Mesenchymal stem cell (in vitro differentiated cells and primary cell): ENCODE measurements at regions not wholly inside any gene's neighbourhood (a gene's known extent, or its start where the extent isn't known, plus 50 kb on each side); places are given as distances from the start of the nearest gene placed in this dataset.

Experiments
- DNase-seq: peaks from one replicate; pipeline ENCODE4 v3.0.0-alpha.2; 2013
- H2AFZ ChIP-seq: one replicate; pipeline ENCODE4 v1.6.1; 2013; ENCODE audit warnings: low read depth, mild to moderate bottlenecking, control low read depth, inconsistent platforms, low read length, moderate library complexity
- H2AK5ac ChIP-seq: 2 replicates; pipeline ENCODE4 v1.6.1; 2013; ENCODE audit warnings: low read length, moderate library complexity, mild to moderate bottlenecking, inconsistent platforms; ENCODE audit not compliant: severe bottlenecking
- H2BK120ac ChIP-seq: one replicate; pipeline ENCODE4 v1.6.1; 2013; ENCODE audit warnings: low read depth, mild to moderate bottlenecking, inconsistent platforms, low read length, moderate library complexity
- H2BK12ac ChIP-seq, 2 experiments: one replicate each; pipeline ENCODE4 v1.6.1; 2013; ENCODE audit warnings: inconsistent platforms in 2 of 2, low read length in 2 of 2, mild to moderate bottlenecking in 2 of 2, moderate library complexity in 2 of 2, control low read depth in 1 of 2
- H2BK15ac ChIP-seq: one replicate; pipeline ENCODE4 v1.6.1; 2013; ENCODE audit warnings: mild to moderate bottlenecking, low read depth, inconsistent platforms; ENCODE audit not compliant: poor library complexity, severe bottlenecking
- H2BK5ac ChIP-seq: 2 replicates; pipeline ENCODE4 v1.6.1; 2013; ENCODE audit warnings: low read depth, mild to moderate bottlenecking, low read length, control low read depth, inconsistent platforms; ENCODE audit not compliant: poor library complexity, severe bottlenecking
- H3K14ac ChIP-seq, 2 experiments: one replicate each; pipeline ENCODE4 v1.6.1; 2013; ENCODE audit warnings: inconsistent platforms in 2 of 2, low read length in 2 of 2, control low read depth in 1 of 2, mild to moderate bottlenecking in 1 of 2, moderate library complexity in 1 of 2
- H3K18ac ChIP-seq, 2 experiments: one replicate each; pipeline ENCODE4 v1.6.1; 2013; ENCODE audit warnings: inconsistent platforms in 2 of 2, low read length in 2 of 2, control low read depth in 1 of 2, low read depth in 1 of 2, mild to moderate bottlenecking in 1 of 2
- H3K23ac ChIP-seq, 2 experiments: one replicate each; pipeline ENCODE4 v1.6.1; 2013; ENCODE audit warnings: inconsistent platforms in 2 of 2, low read length in 2 of 2, mild to moderate bottlenecking in 2 of 2, moderate library complexity in 2 of 2, control low read depth in 1 of 2
- H3K27ac ChIP-seq: 2 replicates; pipeline ENCODE4 v1.5.1; 2013; ENCODE audit warnings: mild to moderate bottlenecking, moderate library complexity, low read length, control low read depth, inconsistent platforms; ENCODE audit not compliant: poor library complexity, severe bottlenecking
- H3K27me3 ChIP-seq, 2 experiments: 2 replicates each; pipeline versions ENCODE4 v1.6.1 to v1.7.0; 2013; ENCODE audit warnings: low read length in 2 of 2, mild to moderate bottlenecking in 2 of 2, moderate library complexity in 2 of 2, control low read depth in 1 of 2, inconsistent platforms in 1 of 2; ENCODE audit not compliant: control insufficient read depth in 1 of 2, insufficient read depth in 1 of 2
- H3K36me3 ChIP-seq, 2 experiments: 2 replicates each; pipeline versions ENCODE4 v1.6.1 to v1.7.0; 2013; ENCODE audit warnings: low read length in 2 of 2, control low read depth in 1 of 2, inconsistent platforms in 1 of 2, low read depth in 1 of 2, mild to moderate bottlenecking in 1 of 2; ENCODE audit not compliant: insufficient read depth in 2 of 2, control insufficient read depth in 1 of 2
- H3K4ac ChIP-seq, 2 experiments: one replicate each; pipeline ENCODE4 v1.6.1; 2013; ENCODE audit warnings: inconsistent platforms in 2 of 2, low read length in 2 of 2, mild to moderate bottlenecking in 2 of 2, moderate library complexity in 2 of 2, control low read depth in 1 of 2, low read depth in 1 of 2
- H3K4me1 ChIP-seq: 2 replicates; pipeline ENCODE4 v1.6.1; 2013; ENCODE audit warnings: low read depth, low read length, control low read depth; ENCODE audit not compliant: control insufficient read depth, insufficient read depth
- H3K4me2 ChIP-seq: 2 replicates; pipeline ENCODE4 v1.6.1; 2013; ENCODE audit warnings: low read length, mild to moderate bottlenecking, inconsistent platforms; ENCODE audit not compliant: poor library complexity, severe bottlenecking
- H3K4me3 ChIP-seq, 2 experiments: 2 replicates each; pipeline versions ENCODE4 v1.5.1 to v1.7.0; 2013; ENCODE audit warnings: low read length in 2 of 2, mild to moderate bottlenecking in 2 of 2, control low read depth in 1 of 2, low read depth in 1 of 2; ENCODE audit not compliant: insufficient read depth in 1 of 2
- H3K79me1 ChIP-seq: replicated peaks from 2 replicates; pipeline ENCODE4 v1.6.1; 2013; ENCODE audit warnings: mild to moderate bottlenecking, control low read depth, low read length, inconsistent platforms; ENCODE audit not compliant: poor library complexity, severe bottlenecking
- H3K9ac ChIP-seq: 2 replicates; pipeline ENCODE4 v1.7.0; 2013; ENCODE audit warnings: mild to moderate bottlenecking, low read length, moderate library complexity
- H3K9me3 ChIP-seq: 2 replicates; pipeline ENCODE4 v1.7.0; 2013; ENCODE audit warnings: mild to moderate bottlenecking, low read length; ENCODE audit not compliant: control insufficient read depth
- H4K8ac ChIP-seq: one replicate; pipeline ENCODE4 v1.6.1; 2013; ENCODE audit warnings: inconsistent platforms, mild to moderate bottlenecking, low read length, moderate library complexity
- H4K91ac ChIP-seq: one replicate; pipeline ENCODE4 v1.6.1; 2013; ENCODE audit warnings: mild to moderate bottlenecking, low read length, inconsistent platforms
- WGBS: methylation state at CpG from one replicate; pipeline ENCODE4 v1.1.7; 2013; ENCODE audit warnings: mixed read lengths; 5-methylcytosine and 5-hydroxymethylcytosine counted together

GRCh38 chr18:47605093-47605492 is 325.4 kb downstream of the SMAD2 start:
- H2AFZ ChIP-seq = no peak overlapping the region
- no peak overlapping the region for H3K4ac ChIP-seq
- no peaks in the 10 kb centered on the region for H3K36me3 ChIP-seq
- peaks cover 3% of the 10 kb centered on the region for H3K9me3 ChIP-seq
- peaks cover 0 to 4% of the 10 kb centered on the region in 2 experiments for H3K27me3 ChIP-seq
- no peak overlapping the region for H3K14ac ChIP-seq
- no peak overlapping the region for H2BK12ac ChIP-seq
- no peaks in the 10 kb centered on the region for H3K79me1 ChIP-seq
- no peak overlapping the region for H3K18ac ChIP-seq
- no peak overlapping the region for H2BK5ac ChIP-seq
- H3K4me3 ChIP-seq = no peak overlapping the region
- no peak overlapping the region for H3K23ac ChIP-seq
- H3K9ac ChIP-seq = no peak overlapping the region
- no peak overlapping the region for H4K91ac ChIP-seq
- no peak overlapping the region for H2AK5ac ChIP-seq
- no peak overlapping the region for H3K4me2 ChIP-seq
- no peaks in the 10 kb centered on the region for H3K4me1 ChIP-seq
- no peak overlapping the region for H2BK120ac ChIP-seq
- no peak overlapping the region for H2BK15ac ChIP-seq
- H3K27ac ChIP-seq = no peak overlapping the region
- H4K8ac ChIP-seq = no peak overlapping the region
- DNase-seq = no peak
- 43% methylated on average over 1 of the region's 1 CpG for WGBS

DNA sequence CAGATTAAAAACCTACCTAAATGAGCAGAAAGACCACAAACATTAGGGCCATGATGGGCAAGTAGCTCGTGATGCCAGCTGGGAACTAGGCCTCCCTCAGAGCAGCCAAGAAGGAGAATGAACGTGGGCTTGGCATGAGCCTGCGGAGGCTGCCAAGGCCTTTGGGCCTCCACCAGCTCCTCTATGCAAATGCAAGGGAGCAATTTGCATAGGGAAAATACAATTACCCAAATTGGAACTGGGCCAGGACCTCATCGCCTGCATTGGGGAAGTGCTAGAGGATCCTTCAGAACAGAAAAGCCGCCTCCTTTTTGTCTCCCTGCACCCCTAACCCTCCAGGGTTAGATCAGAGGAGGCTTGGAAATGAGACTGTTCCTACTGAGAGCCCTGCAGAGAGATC is 326.4 kb downstream of the SMAD2 start:
- Histone ChIP-seq H3K18ac (no peak overlapping the region), H2BK120ac (no peak overlapping the region), H3K4me2 (no peak overlapping the region), H4K8ac (no peak overlapping the region), H3K27ac (no peak overlapping the region), H3K36me3 (no peaks in the 10 kb centered on the region), H2AFZ (no peak overlapping the region), H2AK5ac (no peak overlapping the region), H3K4me1 (no peaks in the 10 kb centered on the region), H3K79me1 (no peaks in the 10 kb centered on the region), H2BK12ac (no peak overlapping the region), H3K9ac (no peak overlapping the region), H3K4me3 (no peak overlapping the region), H3K23ac (no peak overlapping the region), H2BK15ac (no peak overlapping the region), H4K91ac (no peak overlapping the region), H3K9me3 (peaks cover 3% of the 10 kb centered on the region), H3K4ac (no peak overlapping the region), H2BK5ac (no peak overlapping the region), H3K27me3 (peaks cover 0 to 4% of the 10 kb centered on the region in 2 experiments), H3K14ac (no peak overlapping the region)
- 86% methylated on average over 4 of the region's 5 CpGs for WGBS
- no peak for DNase-seq

- WGBS = no CpG with 5 or more reads among the region's 1 CpG
- H3K4me2 ChIP-seq = no peak overlapping the region
- no peak for DNase-seq
- no peak overlapping the region for H3K9ac ChIP-seq
- H4K8ac ChIP-seq = no peak overlapping the region
- H2BK12ac ChIP-seq = no peak overlapping the region
- no peaks in the 10 kb centered on the region for H3K4me1 ChIP-seq
- H3K18ac ChIP-seq = no peak overlapping the region
- H2BK120ac ChIP-seq = no peak overlapping the region
- peaks cover 0 to 4% of the 10 kb centered on the region in 2 experiments for H3K27me3 ChIP-seq
- H4K91ac ChIP-seq = no peak overlapping the region
- no peak overlapping the region for H2AFZ ChIP-seq
- H2BK5ac ChIP-seq = no peak overlapping the region
- H2AK5ac ChIP-seq = no peak overlapping the region
- H3K27ac ChIP-seq = no peak overlapping the region
- H3K79me1 ChIP-seq = no peaks in the 10 kb centered on the region
- H3K4me3 ChIP-seq = no peak overlapping the region
- H2BK15ac ChIP-seq = no peak overlapping the region
- no peak overlapping the region for H3K23ac ChIP-seq
- no peak overlapping the region for H3K14ac ChIP-seq
- H3K36me3 ChIP-seq = no peaks in the 10 kb centered on the region
- H3K9me3 ChIP-seq = no peaks in the 10 kb centered on the region
- no peak overlapping the region for H3K4ac ChIP-seq
Measured at GRCh38 chr18:47603158-47603557, 327.3 kb downstream of the SMAD2 start.

DNA sequence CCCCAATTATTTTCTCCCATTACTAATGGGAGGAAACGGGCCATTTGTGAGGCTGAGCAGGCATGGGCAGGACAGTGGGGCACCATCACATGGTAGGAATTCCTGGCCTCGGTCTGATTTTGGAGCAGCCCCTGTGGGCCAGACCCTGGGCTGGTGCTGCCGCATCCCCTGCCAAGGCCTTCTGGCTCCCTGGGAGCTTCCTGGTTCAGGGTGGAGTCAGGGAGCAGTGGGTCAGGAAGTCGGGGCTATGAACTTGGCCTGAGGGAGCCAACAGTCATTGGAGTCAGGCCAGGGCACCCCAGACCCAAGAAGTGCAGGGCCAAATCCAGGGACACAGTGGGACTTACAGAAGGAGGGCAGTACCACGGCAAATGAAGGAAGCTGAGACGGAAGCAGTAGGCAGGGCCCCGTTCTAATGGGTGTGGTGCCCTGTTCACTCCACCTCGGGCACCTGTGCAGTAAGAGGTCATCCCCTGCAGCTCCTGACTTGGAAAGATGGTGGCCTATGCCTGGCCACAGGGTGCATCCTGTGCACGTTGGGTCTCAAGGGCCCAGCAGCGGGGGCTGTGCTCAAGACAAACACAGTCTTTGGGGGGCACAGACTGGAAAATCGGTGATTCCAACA is 328.1 kb downstream of the SMAD2 start:
- Histone ChIP-seq H3K9ac (no peak overlapping the region), H3K27ac (no peak overlapping the region), H3K14ac (no peak overlapping the region), H2BK15ac (no peak overlapping the region), H2AK5ac (no peak overlapping the region), H3K4me1 (no peaks in the 10 kb centered on the region), H2BK120ac (no peak overlapping the region), H3K27me3 (peaks cover 0 to 4% of the 10 kb centered on the region in 2 experiments), H3K9me3 (no peaks in the 10 kb centered on the region), H3K79me1 (no peaks in the 10 kb centered on the region), H3K18ac (no peak overlapping the region), H3K4ac (no peak overlapping the region), H4K91ac (no peak overlapping the region), H3K36me3 (no peaks in the 10 kb centered on the region), H4K8ac (no peak overlapping the region), H2AFZ (no peak overlapping the region), H3K4me3 (no peak overlapping the region), H2BK12ac (no peak overlapping the region), H3K23ac (no peak overlapping the region), H2BK5ac (no peak overlapping the region), H3K4me2 (no peak overlapping the region)
- 76% methylated on average over 11 of the region's 11 CpGs for WGBS
- DNase-seq = no peak
